IPS DF 4.7 (cell line): ENCODE measurements at regions not wholly inside any gene's neighbourhood (a gene's known extent, or its start where the extent isn't known, plus 50 kb on each side); places are given as distances from the start of the nearest gene placed in this dataset.
"Not testable (repeated sequence)": the region's sequence is repeated elsewhere in the genome, so short reads cannot be mapped to it uniquely, and the experiment has no call there.

Source experiments
- DNase-seq: peaks from one replicate; pipeline ENCODE4 v3.0.0-alpha.2; 2013; ENCODE audit warnings: low spot score; ENCODE audit errors: extremely low read depth

DNA sequence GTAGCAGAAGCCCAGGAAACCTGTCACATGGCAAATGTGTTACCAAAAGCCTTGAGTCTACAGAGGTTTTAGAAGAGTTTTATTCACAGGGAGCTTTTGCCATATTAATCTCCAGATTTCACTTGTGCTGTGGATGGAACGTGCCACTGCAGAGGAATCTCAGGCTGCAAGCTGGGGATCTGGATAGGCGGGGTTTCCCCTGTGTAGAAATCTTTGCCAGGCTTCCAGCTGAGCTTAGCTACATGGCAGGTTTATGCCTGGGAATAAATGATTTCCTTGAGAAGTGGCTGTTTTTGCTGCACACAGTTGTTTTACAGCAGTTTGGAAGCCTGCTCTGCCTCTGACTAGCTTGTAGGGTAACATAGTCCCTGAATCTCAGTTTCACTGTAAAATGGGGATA is 224.6 kb upstream of the PLPPR1 start:
- DNase-seq = no peak

DNA sequence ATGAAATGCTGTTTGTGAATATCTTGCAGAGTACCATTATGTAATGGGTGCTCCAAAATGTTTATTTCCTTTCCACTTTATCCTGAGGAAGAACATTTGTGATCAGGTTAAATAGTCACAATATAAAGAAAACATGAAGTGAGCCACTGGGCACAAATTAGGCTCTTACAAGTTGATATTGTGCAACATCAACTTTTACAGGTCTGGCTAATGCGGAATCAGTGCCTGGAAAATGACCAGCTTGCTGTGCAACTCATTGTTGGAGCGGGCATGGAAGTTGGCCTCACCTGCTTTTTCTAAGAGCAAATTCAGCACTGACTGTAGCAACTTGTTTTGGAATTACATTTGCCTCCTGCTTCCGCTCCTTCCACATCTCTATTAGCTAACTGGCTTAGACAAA is 216.9 kb upstream of the PLPPR1 start:
- DNase-seq = no peak

DNA sequence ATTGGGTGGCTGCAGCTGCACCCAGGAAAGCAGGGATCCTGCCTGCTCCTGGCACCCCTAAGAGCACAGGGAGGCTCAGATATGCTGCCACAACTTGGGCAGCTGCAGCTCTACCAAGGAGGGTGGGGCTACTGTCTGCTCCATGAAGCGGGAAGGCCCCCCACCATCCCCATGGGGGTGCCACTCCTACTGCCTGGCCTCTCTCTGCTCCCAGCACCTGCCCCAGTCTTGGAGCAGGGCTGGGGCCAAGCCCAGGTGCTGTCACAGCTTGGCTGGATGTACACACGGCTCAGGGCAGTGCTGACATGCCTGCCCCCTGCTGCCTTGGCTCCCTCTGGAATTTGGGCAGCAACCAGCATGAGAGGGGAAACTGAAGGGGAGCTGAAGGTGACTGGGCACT is 214.7 kb upstream of the PLPPR1 start:
- no peak for DNase-seq

DNA sequence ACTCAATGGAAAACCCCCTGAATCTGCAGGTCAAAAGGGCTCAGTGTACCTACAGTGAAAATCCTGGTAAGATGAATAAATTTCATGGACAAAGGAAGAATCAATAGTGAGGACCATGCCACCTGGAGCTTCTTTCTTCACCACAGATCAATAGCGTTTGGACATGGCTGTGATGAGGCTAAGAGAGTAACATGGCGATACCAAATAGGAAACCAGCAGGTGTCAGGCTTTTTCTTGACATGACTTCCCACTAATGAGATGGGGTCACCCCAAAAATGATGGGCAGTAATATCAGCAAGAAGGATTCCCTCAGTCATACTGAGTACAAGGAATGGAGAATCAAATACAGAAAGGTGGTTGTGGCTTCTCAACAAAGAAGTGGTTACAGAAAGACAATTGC is 208.5 kb upstream of the PLPPR1 start:
- no peak for DNase-seq

DNA sequence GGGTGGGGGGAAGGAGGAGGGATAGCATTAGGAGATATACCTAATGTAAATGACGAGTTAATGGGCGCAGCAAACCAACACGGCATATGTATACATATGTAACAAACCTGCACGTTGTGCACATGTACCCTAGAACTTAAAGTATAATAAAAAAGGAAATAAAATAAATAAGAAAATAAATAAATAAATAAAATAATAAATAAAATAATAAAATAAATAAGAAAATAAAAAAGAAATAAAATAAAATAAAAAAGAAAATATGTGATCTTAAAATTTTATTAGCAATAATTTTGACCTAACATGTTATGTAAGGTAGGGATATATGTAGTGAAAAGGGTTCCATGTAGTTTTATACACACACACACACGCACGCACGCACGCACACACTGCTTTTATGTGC is 195.5 kb upstream of the PLPPR1 start:
- not testable (repeated sequence) for DNase-seq

DNA sequence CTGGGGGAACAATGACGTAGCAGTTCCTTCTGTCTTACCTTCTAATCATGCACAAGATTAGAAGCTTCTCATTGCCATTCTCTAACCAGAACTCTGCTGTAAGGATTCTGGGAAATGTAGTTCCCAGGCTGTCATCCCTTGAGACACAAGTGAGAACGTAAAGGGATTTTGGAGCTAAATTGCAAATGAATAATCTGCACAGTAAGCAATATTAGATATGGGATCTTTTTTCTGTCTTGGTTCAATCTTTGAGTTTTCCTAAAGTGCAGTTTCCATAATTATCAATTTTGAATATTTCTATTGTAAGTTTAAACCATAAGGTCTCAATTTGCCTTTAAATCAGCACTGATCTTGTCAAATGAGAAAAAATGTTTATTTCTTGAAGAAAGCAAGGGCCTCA is 189.7 kb upstream of the PLPPR1 start:
- DNase-seq = no peak

DNA sequence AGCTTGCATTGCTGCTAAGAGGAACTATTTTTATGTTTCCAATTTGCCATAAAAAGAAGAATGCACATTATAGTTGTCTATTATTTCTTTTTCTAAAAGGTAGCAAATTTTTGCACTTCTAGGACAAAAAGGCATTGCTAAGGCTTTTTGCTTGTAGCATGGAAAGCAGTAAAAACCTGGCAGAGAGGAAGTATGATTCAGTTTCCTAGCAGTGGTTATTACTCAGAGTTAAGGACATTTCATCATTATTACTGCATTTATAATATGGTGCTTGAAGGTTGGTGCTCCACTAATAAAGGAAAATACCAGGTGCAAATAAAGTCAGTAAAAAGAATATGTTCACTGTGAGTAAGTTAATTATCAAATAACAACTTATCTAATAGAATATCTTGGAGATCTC is 179.8 kb upstream of the PLPPR1 start:
- DNase-seq = no peak

DNA sequence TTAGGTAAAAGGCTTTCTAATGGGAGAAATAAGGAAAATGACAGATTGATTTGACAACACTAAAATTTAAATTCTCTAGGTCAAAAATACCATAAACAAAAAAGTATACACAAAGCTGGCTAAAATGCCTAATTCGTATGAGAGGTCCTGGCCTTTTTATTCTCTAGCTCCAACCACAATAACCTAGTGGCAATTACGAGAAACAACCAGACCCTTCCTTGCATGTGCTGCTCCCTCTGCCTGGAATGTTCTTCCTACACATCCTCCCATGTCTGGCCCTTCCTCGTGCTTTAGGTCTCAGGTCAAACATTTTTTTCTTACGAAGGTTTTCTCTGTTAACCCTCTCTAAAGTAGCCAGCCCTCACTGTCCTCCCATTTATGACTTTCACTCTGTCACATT is 176.4 kb upstream of the PLPPR1 start:
- DNase-seq = no peak

DNA sequence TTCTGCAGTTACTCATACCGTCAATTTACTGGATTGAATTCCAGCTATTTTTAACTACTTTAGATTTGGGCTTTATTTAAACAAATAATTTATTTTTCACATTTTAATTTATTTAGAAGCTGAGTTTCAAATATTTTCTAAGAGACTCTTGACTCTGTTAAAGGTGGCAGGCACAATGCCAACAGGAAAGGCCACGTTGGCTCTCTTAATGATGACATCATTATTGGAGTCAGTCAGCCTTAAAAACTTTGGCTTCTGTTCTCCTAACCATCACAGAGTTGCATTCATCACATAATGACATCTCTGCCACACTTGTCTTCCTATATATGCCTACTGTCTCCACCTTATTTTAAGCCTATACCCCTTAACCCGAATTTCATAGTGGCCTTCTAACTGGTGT is 172.3 kb upstream of the PLPPR1 start:
- no peak for DNase-seq

DNA sequence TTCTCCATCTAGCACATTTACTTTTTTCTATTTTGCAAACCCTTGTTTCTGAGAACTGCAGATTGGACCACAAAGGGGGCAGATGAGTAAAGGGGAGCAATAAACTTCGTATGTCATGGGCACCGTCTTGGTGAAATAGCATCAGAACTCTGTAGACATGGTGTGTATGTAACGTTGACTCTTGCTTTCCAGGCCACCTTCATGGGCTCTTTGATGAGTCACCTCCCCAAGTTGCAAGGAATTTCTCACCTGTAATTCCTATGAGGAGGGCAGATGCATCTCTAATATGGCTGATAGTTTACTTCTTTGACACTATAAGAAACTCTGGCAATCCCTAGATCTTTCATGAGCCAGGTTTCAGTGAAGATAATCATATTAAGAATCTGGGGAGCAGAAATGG is 163.4 kb upstream of the PLPPR1 start:
- no peak for DNase-seq

DNA sequence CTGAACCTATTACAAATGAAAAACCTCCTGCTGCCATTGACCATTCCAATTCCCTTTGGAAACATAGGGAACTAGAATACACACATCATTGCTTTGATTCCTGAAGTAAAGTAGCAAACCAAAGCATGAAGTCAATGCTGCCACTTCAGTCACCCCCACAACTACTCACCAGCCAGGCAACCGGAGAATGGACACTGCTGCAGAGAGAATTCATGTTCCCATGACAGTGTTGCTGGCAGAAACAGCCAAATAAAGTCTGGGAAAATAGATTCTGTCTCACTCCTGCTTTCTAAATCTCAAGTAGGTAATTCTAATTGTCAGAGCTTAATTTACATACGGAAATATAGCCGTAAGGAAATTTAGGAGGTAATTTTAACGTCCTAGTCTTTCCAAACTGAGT is 162.9 kb upstream of the PLPPR1 start:
- no peak for DNase-seq

DNA sequence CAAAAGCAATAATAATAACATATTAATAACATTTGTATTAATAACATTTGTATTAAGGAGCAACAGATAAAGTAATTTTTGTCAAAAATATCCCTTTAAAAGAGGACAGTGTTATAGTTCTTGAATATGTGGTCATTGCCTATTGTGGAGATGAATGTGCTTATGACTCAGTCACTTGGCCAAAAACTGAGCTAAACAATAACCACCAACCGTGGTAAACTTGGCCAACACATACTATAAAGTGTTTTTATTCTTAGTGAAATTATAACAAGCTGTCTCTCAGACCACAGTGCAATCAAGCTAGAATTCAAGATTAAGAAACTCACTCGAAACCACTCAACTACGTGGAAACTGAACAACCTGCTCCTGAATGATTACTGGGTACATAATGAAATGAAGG is 159.2 kb upstream of the PLPPR1 start:
- DNase-seq = no peak

DNA sequence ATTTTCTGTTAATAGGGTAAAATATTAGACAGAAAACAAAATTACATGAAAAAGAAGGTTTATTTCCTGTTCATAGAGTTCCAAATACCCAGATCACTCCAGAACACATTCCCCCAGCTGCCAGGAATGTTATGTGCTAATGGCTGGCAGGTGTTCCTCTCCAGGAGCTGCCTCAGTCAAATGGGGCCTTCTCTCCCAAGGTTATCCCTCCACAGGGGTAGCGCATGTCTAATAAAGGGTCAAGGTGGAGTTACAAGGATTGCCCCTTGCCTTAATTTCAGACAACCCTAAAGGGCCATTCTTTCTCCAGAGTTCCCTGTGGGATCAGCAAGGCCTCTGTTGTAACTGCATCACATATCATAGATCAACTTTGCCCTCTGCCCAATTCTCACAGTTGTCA is 148.6 kb upstream of the PLPPR1 start:
- no peak for DNase-seq

DNA sequence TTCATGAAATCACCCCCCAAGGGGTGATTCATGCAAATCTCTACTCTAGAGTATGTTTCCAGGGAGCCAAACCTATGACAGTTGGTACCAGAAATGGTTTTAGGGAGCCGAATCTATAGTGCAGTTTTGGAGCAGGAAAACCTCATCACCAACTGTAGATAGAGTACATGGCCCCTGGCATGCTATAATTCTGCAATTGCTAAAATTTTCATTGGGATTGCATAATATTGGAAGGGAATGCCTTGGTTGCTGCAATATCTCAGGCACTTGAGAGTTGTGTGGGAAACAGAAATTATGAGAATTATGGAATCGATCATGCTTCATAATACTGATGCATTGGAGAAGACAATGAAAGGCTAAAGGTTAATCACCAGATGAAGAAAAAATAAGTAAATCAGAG is 148.2 kb upstream of the PLPPR1 start:
- no peak for DNase-seq

DNA sequence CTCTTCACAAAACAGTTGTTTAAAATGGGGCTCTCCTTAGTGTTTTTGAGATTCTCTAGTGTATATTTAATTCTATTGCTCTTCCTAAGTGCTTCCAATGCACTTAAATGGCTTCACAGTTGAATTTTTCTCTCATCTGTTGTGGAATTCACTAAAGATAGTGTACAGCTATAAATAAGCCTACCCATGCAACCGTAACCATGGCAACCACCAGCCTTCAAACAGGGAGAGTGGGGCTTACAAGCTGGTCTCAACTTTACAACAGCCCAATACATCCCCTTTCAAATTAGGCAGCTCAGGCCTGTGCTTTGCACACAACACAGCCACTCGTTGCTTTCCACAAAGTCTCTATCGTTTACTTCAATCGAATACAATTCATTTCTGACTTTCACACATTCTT is 144.0 kb upstream of the PLPPR1 start:
- DNase-seq = no peak

DNA sequence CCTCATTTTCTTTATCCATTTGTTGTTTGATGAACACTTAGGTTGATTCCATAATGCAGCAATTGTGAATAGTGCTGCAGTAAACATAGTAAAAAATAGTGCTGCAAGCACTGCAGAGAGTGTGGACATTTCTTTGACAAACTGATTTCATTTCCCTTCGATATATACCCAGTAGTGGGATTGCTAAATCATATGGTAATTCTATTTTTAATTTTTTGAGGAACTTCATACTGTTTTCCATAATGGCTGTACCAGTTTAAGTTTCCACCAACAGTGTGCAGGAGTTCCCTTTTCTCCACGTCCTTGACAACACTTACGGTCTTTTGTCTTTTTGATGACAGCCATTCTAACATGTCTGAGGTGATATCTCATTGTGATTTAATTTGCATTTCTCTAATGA is 138.2 kb upstream of the PLPPR1 start:
- no peak for DNase-seq

DNA sequence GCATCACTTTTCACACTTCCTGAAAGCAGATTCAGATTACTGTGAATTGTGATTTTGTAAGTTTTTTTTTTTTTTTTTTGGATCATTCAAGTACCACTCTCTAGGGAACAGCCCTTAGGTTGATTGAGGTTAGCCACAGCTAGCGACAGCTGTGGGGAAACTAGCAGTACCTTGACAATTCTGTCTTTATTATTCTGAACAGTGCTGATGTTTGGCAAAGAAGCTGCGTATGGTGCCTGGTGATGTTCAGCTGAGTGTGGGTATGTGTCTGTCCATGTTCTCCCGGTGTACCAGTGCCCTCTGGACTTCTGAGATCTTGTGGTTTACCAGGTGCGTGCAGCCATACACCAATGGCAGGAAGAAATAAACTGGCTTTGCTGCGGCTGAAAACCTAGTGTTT is 117.3 kb upstream of the PLPPR1 start:
- DNase-seq = no peak

DNA sequence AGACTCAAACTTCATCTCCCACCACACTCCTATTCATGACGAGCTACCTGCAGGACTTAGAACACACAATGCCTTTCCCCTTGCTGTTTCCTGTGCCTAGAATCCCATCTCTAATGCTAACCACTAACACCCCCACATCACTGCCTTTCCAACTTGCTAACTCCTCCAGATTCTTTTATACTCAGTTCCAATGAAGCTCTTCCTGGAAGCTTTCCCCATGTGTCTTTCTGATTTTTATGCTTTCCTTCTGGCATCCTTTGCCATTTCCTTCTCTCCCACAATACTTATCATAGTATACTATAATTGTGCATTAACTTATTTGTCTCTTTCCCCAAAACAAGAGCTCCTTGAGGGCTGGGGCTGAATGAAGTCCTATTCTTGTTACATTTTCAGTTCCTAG is 115.3 kb upstream of the PLPPR1 start:
- DNase-seq = no peak

DNA sequence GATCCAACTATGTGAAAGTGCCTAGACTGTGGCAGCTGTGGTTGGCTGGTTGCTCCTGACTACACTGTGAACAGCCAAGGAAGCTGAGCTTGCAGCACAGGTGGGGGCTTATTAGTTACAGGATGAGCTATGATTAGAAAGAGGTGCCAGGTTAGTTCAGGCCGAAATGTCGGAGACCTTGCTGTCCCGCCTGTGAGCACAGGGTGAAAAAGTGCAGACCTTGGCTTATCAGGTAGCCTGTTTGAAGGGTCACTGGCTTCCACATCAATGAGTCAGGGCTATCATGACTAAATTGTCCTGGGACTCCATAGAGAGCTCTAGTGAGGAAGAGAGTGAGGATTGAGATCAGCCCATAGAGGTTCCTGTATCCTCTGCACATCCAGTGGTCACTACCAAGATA is 114.3 kb upstream of the PLPPR1 start:
- DNase-seq = no peak

DNA sequence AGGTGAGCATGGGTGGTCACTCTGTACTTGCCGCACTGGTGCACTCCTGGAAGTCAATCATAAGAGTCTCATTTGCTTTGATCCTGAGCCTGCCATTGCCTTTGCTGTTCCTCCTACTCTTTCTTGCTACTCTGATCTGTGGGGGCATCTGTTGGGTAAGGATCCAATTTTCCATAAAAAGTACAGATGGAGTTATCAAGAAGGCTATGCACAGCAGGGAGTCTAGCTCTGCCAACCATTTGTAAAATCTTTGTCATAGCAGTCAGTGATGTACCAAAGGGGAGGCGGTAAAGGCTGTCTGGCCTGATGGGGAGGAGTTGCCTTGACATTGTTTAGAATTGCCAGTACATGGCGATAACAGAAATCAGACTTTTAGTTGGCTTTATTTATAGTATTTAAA is 109.0 kb upstream of the PLPPR1 start:
- no peak for DNase-seq

DNA sequence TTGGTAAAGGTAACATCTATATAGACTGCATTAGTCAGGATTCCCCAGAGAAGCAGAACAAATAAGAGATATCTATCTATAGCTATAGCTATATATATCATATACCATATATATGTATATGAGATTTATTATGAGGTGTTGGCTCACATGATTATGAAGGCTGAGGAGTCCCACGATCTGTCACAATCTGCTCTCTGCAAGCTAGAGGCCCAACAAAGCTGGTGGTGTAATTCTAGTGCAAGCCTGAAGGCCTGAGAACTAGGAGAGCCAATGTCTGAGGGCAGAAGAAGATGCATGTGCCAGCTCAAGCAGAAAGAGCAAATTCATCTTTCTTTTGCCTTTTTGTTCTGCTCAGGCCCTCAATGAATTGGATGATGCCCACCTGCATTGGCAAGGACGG is 102.2 kb upstream of the PLPPR1 start:
- no peak for DNase-seq

DNA sequence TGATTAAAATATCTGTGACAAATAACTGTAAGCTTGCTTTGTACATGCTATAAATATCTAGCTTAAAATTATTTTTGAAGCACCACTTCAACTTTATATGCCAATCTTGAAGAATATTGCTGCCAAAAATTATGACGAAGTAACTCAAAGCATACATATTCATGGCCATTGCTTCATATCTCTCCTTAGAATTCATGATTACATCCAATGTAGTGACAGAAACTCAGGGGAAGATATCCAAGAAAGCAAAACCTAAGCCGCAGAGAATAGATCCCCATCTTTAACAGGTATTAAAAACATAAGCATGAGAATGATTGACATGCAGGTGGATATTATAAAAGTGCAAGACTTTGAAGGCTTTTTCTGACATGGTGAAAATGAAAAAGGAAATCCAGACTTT is 100.8 kb upstream of the PLPPR1 start:
- DNase-seq = no peak

DNA sequence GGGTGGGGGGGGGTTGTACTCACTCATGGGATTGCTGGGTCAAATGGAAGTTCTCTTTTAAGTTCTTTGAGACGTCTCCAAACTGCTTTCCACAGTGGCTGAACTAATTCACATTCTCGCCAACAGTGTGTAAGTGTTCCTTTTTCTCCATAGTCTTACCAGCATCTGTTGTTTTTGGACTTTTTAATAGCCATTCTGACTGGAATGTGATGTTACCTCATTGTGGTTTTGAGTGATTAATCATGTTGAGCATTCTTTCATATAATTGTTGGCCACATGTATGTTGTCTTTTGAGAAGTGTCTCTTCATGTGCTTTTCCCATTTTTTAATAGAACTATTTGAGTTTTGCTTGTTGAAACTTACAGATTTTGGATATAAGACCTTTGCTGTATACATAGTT is 94.9 kb upstream of the PLPPR1 start:
- no peak for DNase-seq

DNA sequence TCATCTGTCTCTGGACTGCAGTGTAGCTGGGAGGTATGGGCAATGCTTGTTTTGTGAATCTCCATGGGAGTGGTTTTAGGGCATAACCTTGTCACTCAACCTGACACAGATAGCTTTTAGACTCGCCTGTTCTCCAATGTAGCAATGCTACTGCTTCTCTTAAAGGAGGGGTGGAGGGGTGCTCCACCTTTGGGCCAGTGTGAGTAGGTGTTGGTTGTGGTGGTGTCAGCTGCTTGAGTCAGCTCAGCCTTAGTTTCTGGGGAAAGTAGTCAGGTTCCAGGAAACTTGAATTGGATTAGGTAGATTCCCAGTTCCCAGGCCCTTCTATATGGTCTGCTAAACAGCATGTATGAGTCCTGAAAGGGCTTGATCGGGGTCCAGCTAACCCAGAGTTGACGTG is 91.1 kb upstream of the PLPPR1 start:
- DNase-seq = no peak

DNA sequence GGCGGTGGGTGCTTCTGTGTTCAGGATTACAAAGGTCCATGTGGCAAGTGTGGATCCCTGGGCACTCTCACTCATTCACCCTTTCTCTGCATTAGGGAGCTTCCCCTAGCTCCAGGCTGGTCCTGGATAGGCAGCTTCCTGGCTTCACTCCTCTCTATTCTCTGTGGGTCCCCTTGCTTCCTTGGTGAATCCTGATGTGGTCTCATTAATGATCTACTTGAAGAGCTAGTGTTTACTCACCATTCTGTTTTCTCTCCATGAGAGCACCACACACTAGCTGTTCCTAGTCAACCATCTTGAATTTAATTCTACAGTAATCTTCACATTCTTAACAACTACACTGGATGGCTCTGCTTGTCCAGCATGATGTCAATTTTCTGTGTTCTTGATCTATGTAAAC is 90.0 kb upstream of the PLPPR1 start:
- no peak for DNase-seq
